ENCODE measurements at regions not wholly inside any gene's neighbourhood (a gene's known extent, or its start where the extent isn't known, plus 50 kb on each side); places are given as distances from the start of the nearest gene placed in this dataset.

GRCh38 chr12:107320929-107321631, 227.7 kb upstream of the CRY1 start:
- peaks cover 10 to 42% of the 10 kb centered on the region in 2 donors for H3K27me3 ChIP-seq (ENCODE audit: control insufficient read depth in 1 of 2, insufficient read depth in 2 of 2, low read length in 2 of 2)
- no peaks in the 10 kb centered on the region for H3K36me3 ChIP-seq (ENCODE audit: insufficient read depth, low read length)
- no peak overlapping the region for H3K27ac ChIP-seq (ENCODE audit: low read depth, low read length)
- peaks cover 12% of the 10 kb centered on the region for H3K4me1 ChIP-seq (ENCODE audit: insufficient read depth, low read length)
- no peak overlapping the region for H3K9ac ChIP-seq (ENCODE audit: low read length)
- peak overlapping the region in 1 of 2 donors; percentile 24 for H3K4me3 ChIP-seq (ENCODE audit: low read depth in 1 of 2, low read length in 2 of 2)
- no peaks in the 10 kb centered on the region for H3K9me3 ChIP-seq (ENCODE audit: low read length)

- Histone ChIP-seq H3K9ac (ENCODE audit: low read length) (no peak overlapping the region), H3K36me3 (ENCODE audit: insufficient read depth, low read length) (no peaks in the 10 kb centered on the region), H3K9me3 (ENCODE audit: low read length) (no peaks in the 10 kb centered on the region), H3K4me3 (ENCODE audit: low read depth in 1 of 2, low read length in 2 of 2) (no peak overlapping the region), H3K4me1 (ENCODE audit: insufficient read depth, low read length) (peaks cover 12% of the 10 kb centered on the region), H3K27me3 (ENCODE audit: control insufficient read depth in 1 of 2, insufficient read depth in 2 of 2, low read length in 2 of 2) (peaks cover 10 to 42% of the 10 kb centered on the region in 2 donors), H3K27ac (ENCODE audit: low read depth, low read length) (no peak overlapping the region)
Observed at GRCh38 chr12:107322063-107322462, 228.7 kb upstream of the CRY1 start.

- Histone ChIP-seq H3K4me3 (ENCODE audit: low read depth in 1 of 2, low read length in 2 of 2) (no peak overlapping the region), H3K36me3 (ENCODE audit: insufficient read depth, low read length) (no peaks in the 10 kb centered on the region), H3K27ac (ENCODE audit: low read depth, low read length) (no peak overlapping the region), H3K4me1 (ENCODE audit: insufficient read depth, low read length) (peaks cover 9% of the 10 kb centered on the region), H3K27me3 (ENCODE audit: control insufficient read depth in 1 of 2, insufficient read depth in 2 of 2, low read length in 2 of 2) (peaks cover 10 to 26% of the 10 kb centered on the region in 2 donors), H3K9me3 (ENCODE audit: low read length) (no peaks in the 10 kb centered on the region), H3K9ac (ENCODE audit: low read length) (no peak overlapping the region)
Observed at GRCh38 chr12:107325075-107325608, 231.8 kb upstream of the CRY1 start.

GRCh38 chr12:107326237-107326636, 232.9 kb upstream of the CRY1 start:
- H3K9ac ChIP-seq (ENCODE audit: low read length): no peak overlapping the region
- peaks cover 2% of the 10 kb centered on the region for H3K4me1 ChIP-seq (ENCODE audit: insufficient read depth, low read length)
- H3K4me3 ChIP-seq (ENCODE audit: low read depth in 1 of 2, low read length in 2 of 2): no peak overlapping the region
- H3K27me3 ChIP-seq (ENCODE audit: control insufficient read depth in 1 of 2, insufficient read depth in 2 of 2, low read length in 2 of 2): peaks cover 10 to 15% of the 10 kb centered on the region in 2 donors
- H3K36me3 ChIP-seq (ENCODE audit: insufficient read depth, low read length): no peaks in the 10 kb centered on the region
- no peak overlapping the region for H3K27ac ChIP-seq (ENCODE audit: low read depth, low read length)
- H3K9me3 ChIP-seq (ENCODE audit: low read length): no peaks in the 10 kb centered on the region

GRCh38 chr12:107327651-107328182, 234.4 kb upstream of the CRY1 start:
- Histone ChIP-seq H3K27me3 (ENCODE audit: control insufficient read depth in 1 of 2, insufficient read depth in 2 of 2, low read length in 2 of 2) (peaks cover 0 to 10% of the 10 kb centered on the region in 2 donors), H3K36me3 (ENCODE audit: insufficient read depth, low read length) (no peaks in the 10 kb centered on the region), H3K4me1 (ENCODE audit: insufficient read depth, low read length) (no peaks in the 10 kb centered on the region), H3K4me3 (ENCODE audit: low read depth in 1 of 2, low read length in 2 of 2) (no peak overlapping the region), H3K27ac (ENCODE audit: low read depth, low read length) (no peak overlapping the region), H3K9me3 (ENCODE audit: low read length) (no peaks in the 10 kb centered on the region), H3K9ac (ENCODE audit: low read length) (no peak overlapping the region)

GRCh38 chr12:107328442-107329133, 235.2 kb upstream of the CRY1 start:
- no peaks in the 10 kb centered on the region for H3K9me3 ChIP-seq (ENCODE audit: low read length)
- no peaks in the 10 kb centered on the region for H3K4me1 ChIP-seq (ENCODE audit: insufficient read depth, low read length)
- H3K27ac ChIP-seq (ENCODE audit: low read depth, low read length): no peak overlapping the region
- H3K27me3 ChIP-seq (ENCODE audit: control insufficient read depth in 1 of 2, insufficient read depth in 2 of 2, low read length in 2 of 2): peaks cover 0 to 6% of the 10 kb centered on the region in 2 donors
- H3K4me3 ChIP-seq (ENCODE audit: low read depth in 1 of 2, low read length in 2 of 2): no peak overlapping the region
- H3K9ac ChIP-seq (ENCODE audit: low read length): no peak overlapping the region
- no peaks in the 10 kb centered on the region for H3K36me3 ChIP-seq (ENCODE audit: insufficient read depth, low read length)

- no peaks in the 10 kb centered on the region for H3K27me3 ChIP-seq (ENCODE audit: control insufficient read depth in 1 of 2, insufficient read depth in 2 of 2, low read length in 2 of 2)
Observed at GRCh38 chr12:107329569-107330324, 236.4 kb upstream of the CRY1 start.

GRCh38 chr12:107330831-107331431, 237.6 kb upstream of the CRY1 start:
- Histone ChIP-seq H3K9ac (ENCODE audit: low read length) (no peak overlapping the region), H3K4me3 (ENCODE audit: low read depth in 1 of 2, low read length in 2 of 2) (no peak overlapping the region), H3K4me1 (ENCODE audit: insufficient read depth, low read length) (no peaks in the 10 kb centered on the region), H3K36me3 (ENCODE audit: insufficient read depth, low read length) (no peaks in the 10 kb centered on the region), H3K27ac (ENCODE audit: low read depth, low read length) (no peak overlapping the region), H3K27me3 (ENCODE audit: control insufficient read depth in 1 of 2, insufficient read depth in 2 of 2, low read length in 2 of 2) (no peaks in the 10 kb centered on the region), H3K9me3 (ENCODE audit: low read length) (no peaks in the 10 kb centered on the region)

More at GRCh38 chr12:107329569-107330324, 236.4 kb upstream of the CRY1 start:
- H3K4me3 ChIP-seq (ENCODE audit: low read depth in 1 of 2, low read length in 2 of 2): no peak overlapping the region
- no peak overlapping the region for H3K9ac ChIP-seq (ENCODE audit: low read length)
- H3K4me1 ChIP-seq (ENCODE audit: insufficient read depth, low read length): no peaks in the 10 kb centered on the region
- no peaks in the 10 kb centered on the region for H3K36me3 ChIP-seq (ENCODE audit: insufficient read depth, low read length)
- no peaks in the 10 kb centered on the region for H3K9me3 ChIP-seq (ENCODE audit: low read length)
- no peak overlapping the region for H3K27ac ChIP-seq (ENCODE audit: low read depth, low read length)

- Histone ChIP-seq H3K9ac (ENCODE audit: low read length) (no peak overlapping the region), H3K4me1 (ENCODE audit: insufficient read depth, low read length) (no peaks in the 10 kb centered on the region), H3K4me3 (ENCODE audit: low read depth in 1 of 2, low read length in 2 of 2) (no peak overlapping the region), H3K9me3 (ENCODE audit: low read length) (no peaks in the 10 kb centered on the region), H3K36me3 (ENCODE audit: insufficient read depth, low read length) (no peaks in the 10 kb centered on the region), H3K27me3 (ENCODE audit: control insufficient read depth in 1 of 2, insufficient read depth in 2 of 2, low read length in 2 of 2) (no peaks in the 10 kb centered on the region), H3K27ac (ENCODE audit: low read depth, low read length) (no peak overlapping the region)
Observed at GRCh38 chr12:107331471-107331870, 238.1 kb upstream of the CRY1 start.

GRCh38 chr12:107331912-107332311, 238.6 kb upstream of the CRY1 start:
- H3K9ac ChIP-seq (ENCODE audit: low read length): no peak overlapping the region
- H3K4me3 ChIP-seq (ENCODE audit: low read depth in 1 of 2, low read length in 2 of 2): no peak overlapping the region
- H3K27ac ChIP-seq (ENCODE audit: low read depth, low read length): no peak overlapping the region

GRCh38 chr12:107332743-107333142, 239.4 kb upstream of the CRY1 start:
- H3K9me3 ChIP-seq (ENCODE audit: low read length): no peaks in the 10 kb centered on the region

More at GRCh38 chr12:107331912-107332311, 238.6 kb upstream of the CRY1 start:
- H3K4me1 ChIP-seq (ENCODE audit: insufficient read depth, low read length): no peaks in the 10 kb centered on the region
- H3K36me3 ChIP-seq (ENCODE audit: insufficient read depth, low read length): no peaks in the 10 kb centered on the region
- no peaks in the 10 kb centered on the region for H3K9me3 ChIP-seq (ENCODE audit: low read length)
- no peaks in the 10 kb centered on the region for H3K27me3 ChIP-seq (ENCODE audit: control insufficient read depth in 1 of 2, insufficient read depth in 2 of 2, low read length in 2 of 2)

More at GRCh38 chr12:107332743-107333142, 239.4 kb upstream of the CRY1 start:
- Histone ChIP-seq H3K4me3 (ENCODE audit: low read depth in 1 of 2, low read length in 2 of 2) (no peak overlapping the region), H3K36me3 (ENCODE audit: insufficient read depth, low read length) (no peaks in the 10 kb centered on the region), H3K27ac (ENCODE audit: low read depth, low read length) (no peak overlapping the region), H3K9ac (ENCODE audit: low read length) (no peak overlapping the region), H3K27me3 (ENCODE audit: control insufficient read depth in 1 of 2, insufficient read depth in 2 of 2, low read length in 2 of 2) (no peaks in the 10 kb centered on the region), H3K4me1 (ENCODE audit: insufficient read depth, low read length) (no peaks in the 10 kb centered on the region)
